ENCODE measurements at regions not wholly inside any gene's neighbourhood (a gene's known extent, or its start where the extent isn't known, plus 50 kb on each side); places are given as distances from the start of the nearest gene placed in this dataset.

DNA sequence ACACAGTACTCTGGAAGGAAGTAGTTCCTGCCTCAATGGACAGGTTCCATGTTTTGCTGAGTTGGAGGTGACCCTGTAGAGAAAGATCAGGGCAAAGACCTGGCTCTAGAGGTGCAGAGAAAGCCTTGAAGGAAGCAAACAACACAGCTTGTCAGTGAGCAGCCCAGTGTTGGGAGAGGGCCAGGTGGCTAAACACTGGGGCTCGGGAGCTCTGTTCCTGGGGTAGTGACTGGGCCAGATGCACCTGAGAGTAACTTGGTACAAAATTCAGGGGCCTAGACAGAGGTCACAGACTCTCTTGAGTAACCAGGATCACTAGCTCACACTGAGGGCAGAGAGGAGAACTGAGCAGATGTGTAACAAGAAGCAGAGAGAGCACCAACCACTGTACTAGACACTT is 138.4 kb upstream of the NALF2 start:
- no peak overlapping the region for H3K4me3 ChIP-seq
- TF ChIP-seq, protein P1, sequence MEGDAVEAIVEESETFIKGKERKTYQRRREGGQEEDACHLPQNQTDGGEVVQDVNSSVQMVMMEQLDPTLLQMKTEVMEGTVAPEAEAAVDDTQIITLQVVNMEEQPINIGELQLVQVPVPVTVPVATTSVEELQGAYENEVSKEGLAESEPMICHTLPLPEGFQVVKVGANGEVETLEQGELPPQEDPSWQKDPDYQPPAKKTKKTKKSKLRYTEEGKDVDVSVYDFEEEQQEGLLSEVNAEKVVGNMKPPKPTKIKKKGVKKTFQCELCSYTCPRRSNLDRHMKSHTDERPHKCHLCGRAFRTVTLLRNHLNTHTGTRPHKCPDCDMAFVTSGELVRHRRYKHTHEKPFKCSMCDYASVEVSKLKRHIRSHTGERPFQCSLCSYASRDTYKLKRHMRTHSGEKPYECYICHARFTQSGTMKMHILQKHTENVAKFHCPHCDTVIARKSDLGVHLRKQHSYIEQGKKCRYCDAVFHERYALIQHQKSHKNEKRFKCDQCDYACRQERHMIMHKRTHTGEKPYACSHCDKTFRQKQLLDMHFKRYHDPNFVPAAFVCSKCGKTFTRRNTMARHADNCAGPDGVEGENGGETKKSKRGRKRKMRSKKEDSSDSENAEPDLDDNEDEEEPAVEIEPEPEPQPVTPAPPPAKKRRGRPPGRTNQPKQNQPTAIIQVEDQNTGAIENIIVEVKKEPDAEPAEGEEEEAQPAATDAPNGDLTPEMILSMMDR (IDR thresholded peaks at IDR 0.05) = no peak
- DNase-seq (ENCODE audit: low spot score in 2 of 2) = no peak

DNA sequence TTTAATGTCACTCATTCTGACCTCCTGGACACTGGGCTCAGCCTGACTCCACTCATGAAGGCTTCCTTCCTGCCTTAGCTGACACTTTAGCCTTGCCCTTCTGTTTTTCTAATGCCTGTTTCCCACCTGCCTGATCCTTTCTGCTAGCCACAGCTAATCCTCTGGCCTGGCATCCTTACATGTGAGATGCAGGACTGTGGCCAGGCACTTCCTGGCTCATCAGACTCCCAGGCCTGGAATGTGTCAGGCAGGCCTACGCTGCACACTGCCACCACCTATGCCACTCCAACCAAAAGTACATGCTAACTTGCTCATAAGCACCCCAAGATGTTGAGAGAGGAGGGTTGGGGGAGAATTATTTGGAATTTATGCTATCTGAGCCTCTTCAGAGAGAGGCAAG is 138.8 kb upstream of the NALF2 start:
- no peak for DNase-seq (ENCODE audit: low spot score in 2 of 2)
- Histone ChIP-seq H3K36me3 (no peaks in the 10 kb centered on the region), H3K27me3 (no peaks in the 10 kb centered on the region), H3K9me3 (no peaks in the 10 kb centered on the region), H3K4me1 (peaks cover 0 to 3% of the 10 kb centered on the region in 2 donors), H3K4me3 (no peak overlapping the region), H3K27ac (no peak overlapping the region)
- TF ChIP-seq, protein P1 (IDR thresholded peaks at IDR 0.05) = no peak
- intact Hi-C loops (cut with DNase I) = loop anchor here (10.0 kb wide), 1 partner anchor 201 kb away; the partner anchor contains the start of gene PJA1

More for the DNA sequence above, 138.4 kb upstream of the NALF2 start:
- Histone ChIP-seq H3K36me3 (no peaks in the 10 kb centered on the region), H3K27ac (no peak overlapping the region), H3K4me1 (peaks cover 0 to 2% of the 10 kb centered on the region in 2 donors), H3K9me3 (no peaks in the 10 kb centered on the region), H3K27me3 (no peaks in the 10 kb centered on the region)
- intact Hi-C loops (cut with DNase I) = loop anchor here (10.0 kb wide), 1 partner anchor 201 kb away; the partner anchor contains the start of gene PJA1

DNA sequence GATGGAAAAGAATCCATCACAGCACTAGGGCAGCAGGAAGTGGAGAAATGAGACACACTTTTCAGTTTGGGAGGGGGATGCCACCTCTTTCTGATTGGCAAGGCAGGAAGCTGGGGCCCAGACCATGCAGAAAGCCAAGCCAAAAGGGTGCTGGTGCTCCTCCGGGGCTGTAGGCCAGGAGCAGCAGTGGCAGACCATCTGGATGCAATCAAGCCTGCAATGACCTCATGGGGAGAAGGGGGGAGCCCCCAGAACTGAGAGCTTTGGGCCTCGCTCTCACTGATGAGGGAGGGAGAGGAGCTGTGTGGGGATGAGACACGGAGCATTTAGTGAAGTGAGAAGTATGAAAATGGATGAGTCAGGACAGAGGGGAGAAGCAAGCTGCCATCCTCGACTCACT is 141.3 kb upstream of the NALF2 start:
- TF ChIP-seq, protein P1 (IDR thresholded peaks at IDR 0.05) = no peak
- no peak for DNase-seq (ENCODE audit: low spot score in 2 of 2)
- H3K27me3 ChIP-seq = no peaks in the 10 kb centered on the region
- no peak overlapping the region for H3K4me3 ChIP-seq
- no peaks in the 10 kb centered on the region for H3K36me3 ChIP-seq
- peaks cover 0 to 3% of the 10 kb centered on the region in 2 donors for H3K4me1 ChIP-seq
- H3K9me3 ChIP-seq = no peaks in the 10 kb centered on the region
- intact Hi-C loops (cut with DNase I) = loop anchor here (10.0 kb wide), 1 partner anchor 198 kb away; the partner anchor contains the start of gene PJA1
- peak overlapping the region; percentile 51 to 53 for H3K27ac ChIP-seq

DNA sequence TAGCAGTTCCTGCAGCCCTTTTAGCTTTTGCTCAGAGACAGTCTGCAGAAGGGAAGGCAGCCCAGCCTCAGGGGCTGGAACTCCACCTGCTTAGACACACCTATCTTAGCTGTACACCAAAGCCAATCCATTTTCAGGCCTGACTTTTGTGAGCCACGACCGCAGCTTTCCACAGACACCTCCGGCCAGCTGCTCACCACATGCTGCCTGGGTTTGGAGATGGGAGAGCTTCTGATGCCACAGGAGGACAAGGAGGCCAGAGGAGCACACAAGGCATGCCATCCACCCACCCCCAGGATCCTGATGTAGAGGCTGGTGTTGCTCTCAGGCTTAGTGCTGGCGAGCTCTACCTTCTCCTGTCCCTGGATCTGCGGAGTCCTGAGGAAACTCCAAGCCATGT is 141.8 kb upstream of the NALF2 start:
- H3K9me3 ChIP-seq = no peaks in the 10 kb centered on the region
- no peaks in the 10 kb centered on the region for H3K36me3 ChIP-seq
- H3K27ac ChIP-seq = peak overlapping the region; percentile 51 to 53
- no peak for DNase-seq (ENCODE audit: low spot score in 2 of 2)
- TF ChIP-seq, protein P1 (IDR thresholded peaks at IDR 0.05) = no peak
- intact Hi-C loops (cut with DNase I) = loop anchor here (10.0 kb wide), 1 partner anchor 198 kb away; the partner anchor contains the start of gene PJA1
- H3K27me3 ChIP-seq = no peaks in the 10 kb centered on the region
- H3K4me1 ChIP-seq = peaks cover 0 to 3% of the 10 kb centered on the region in 2 donors
- no peak overlapping the region for H3K4me3 ChIP-seq

DNA sequence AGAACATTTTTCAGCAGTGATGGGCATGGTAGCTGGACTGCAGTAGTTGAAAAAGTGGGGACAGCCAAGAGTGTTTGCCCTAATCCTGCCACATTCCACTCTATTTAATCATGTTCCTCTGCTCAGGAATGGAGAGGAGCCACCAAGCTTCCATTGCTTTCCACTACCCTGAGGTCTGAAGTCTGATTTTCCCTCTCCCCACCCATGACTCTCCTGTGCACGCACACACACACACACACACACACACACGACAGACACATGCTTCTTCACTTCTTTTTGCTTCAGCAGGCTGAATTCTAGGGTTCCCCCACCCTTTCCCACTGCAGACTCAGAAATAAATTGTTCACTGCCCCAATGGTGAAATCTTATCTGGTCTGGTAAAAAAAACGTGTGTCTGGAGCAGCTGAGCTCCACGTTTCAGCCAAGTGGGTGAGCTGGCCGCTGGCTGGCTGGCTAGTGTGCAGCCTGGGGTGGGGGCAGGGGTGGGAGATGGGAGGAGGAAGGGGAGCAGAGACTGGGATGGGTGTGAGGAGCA is 142.7 kb upstream of the NALF2 start:
- Histone ChIP-seq H3K27ac (peak overlapping the region; percentile 51 to 53), H3K4me1 (peaks cover 0 to 3% of the 10 kb centered on the region in 2 donors), H3K27me3 (no peaks in the 10 kb centered on the region), H3K4me3 (no peak overlapping the region), H3K9me3 (no peaks in the 10 kb centered on the region), H3K36me3 (no peaks in the 10 kb centered on the region)
- DNase-seq (ENCODE audit: low spot score in 2 of 2) = no peak
- intact Hi-C loops (cut with DNase I) = loop anchor here (10.0 kb wide), 1 partner anchor 197 kb away; the partner anchor contains the start of gene PJA1
- TF ChIP-seq, protein P1 (IDR thresholded peaks at IDR 0.05) = no peak

All from ascending aorta (tissue), 2 donors.